GM12878 (cell line): ENCODE measurements at regions not wholly inside any gene's neighbourhood (a gene's known extent, or its start where the extent isn't known, plus 50 kb on each side); places are given as distances from the start of the nearest gene placed in this dataset.

Experiments
- ATAC-seq: fragments of 200-7000 bp; cut with Tn5 transposase; 3 replicates; pipeline ENCODE4 v1.9.1; 2020; ENCODE audit warnings: mild to moderate bottlenecking, moderate library complexity
- BruUV-seq: library from RNA; stranded (reverse); fragments of 400-500 nt; replicated peaks from 2 replicates; lab custom pipeline; 2021; lab: Mats Ljungman, UMichigan
- CTCF ChIA-PET: fragments of 300-600 bp; sonication (Branson Sonifier 250); formaldehyde crosslinking; extraction: SDS; loops from one replicate; lab custom pipeline; 2021; ENCODE audit warnings: inconsistent platforms; lab: Yijun Ruan, JAX
- POLR2A ChIA-PET: fragments of 350-600 bp; formaldehyde crosslinking; extraction: SDS; loops from one replicate; lab custom pipeline; 2021; ENCODE audit warnings: inconsistent platforms; lab: Charles Lee
- RAD21 ChIA-PET: fragments of 300-600 bp; sonication (Branson Sonifier 250); formaldehyde crosslinking; loops from one replicate; lab custom pipeline; 2023; ENCODE audit warnings: antibody characterized with exemption; ENCODE audit not compliant: unreplicated experiment; lab: Charles Lee
- SMC1A ChIA-PET: fragments of 300-600 bp; sonication (Branson Sonifier 250); formaldehyde crosslinking; loops from one replicate; lab custom pipeline; 2023; ENCODE audit not compliant: unreplicated experiment, uncharacterized antibody; lab: Charles Lee
- DNase-seq: peaks from one replicate; pipeline ENCODE4 v3.0.0-alpha.2; 2011; ENCODE audit warnings: low read depth, low spot score
- FAIRE-seq: peaks from 3 replicates; lab custom pipeline; 2011; peaks lifted over from hg19 to GRCh38; lab: Jason Lieb, UNC
- H2AFZ ChIP-seq: 2 replicates; pipeline ENCODE4 v1.6.0; 2011; ENCODE audit warnings: low read depth, low read length, control low read depth; ENCODE audit not compliant: control insufficient read depth
- H3K27ac ChIP-seq: 2 replicates; pipeline ENCODE4 v1.5.1; 2011; ENCODE audit warnings: control low read depth; ENCODE audit not compliant: control insufficient read depth, insufficient read depth
- H3K27me3 ChIP-seq, 2 experiments: replicated peaks in 1 of 2; 2 replicates each; pipeline versions ENCODE4 v1.6.0 to v1.6.1; 2011; ENCODE audit warnings: low read length in 1 of 2; ENCODE audit not compliant: control insufficient read depth in 2 of 2, insufficient read depth in 2 of 2
- H3K36me3 ChIP-seq, 2 experiments: 2 replicates each; pipeline ENCODE4 v1.5.1; 2011; ENCODE audit warnings: low read length in 1 of 2; ENCODE audit not compliant: control insufficient read depth in 2 of 2, insufficient read depth in 2 of 2
- H3K4me1 ChIP-seq: 2 replicates; pipeline ENCODE4 v1.6.1; 2011; ENCODE audit warnings: mild to moderate bottlenecking, low read length, moderate library complexity, mixed read lengths; ENCODE audit not compliant: control insufficient read depth, insufficient read depth
- H3K4me2 ChIP-seq: 2 replicates; pipeline ENCODE4 v1.6.0; 2011; ENCODE audit warnings: control low read depth; ENCODE audit not compliant: control insufficient read depth, insufficient read depth
- H3K4me3 ChIP-seq: fragments of 200-600 bp; sonication (generic); 2 replicates; pipeline ENCODE4 v1.5.1; 2016
- H3K79me2 ChIP-seq: 2 replicates; pipeline ENCODE4 v1.6.0; 2011; ENCODE audit warnings: low read length; ENCODE audit not compliant: control insufficient read depth, insufficient read depth
- H3K9ac ChIP-seq: 2 replicates; pipeline ENCODE4 v1.8.0; 2011; ENCODE audit warnings: low read length, control low read depth, mixed read lengths; ENCODE audit not compliant: control insufficient read depth, insufficient read depth
- H3K9me3 ChIP-seq: replicated peaks from 3 replicates; pipeline ENCODE4 v1.5.1; 2011; ENCODE audit warnings: mild to moderate bottlenecking, low read length; ENCODE audit not compliant: control insufficient read depth, insufficient read depth
- H4K20me1 ChIP-seq: 2 replicates; pipeline ENCODE4 v1.6.0; 2011; ENCODE audit not compliant: control insufficient read depth, insufficient read depth
- CBFB ChIP-seq: IDR thresholded peaks from 2 replicates; pipeline ENCODE4 v1.6.1; 2016; ENCODE audit warnings: antibody characterized with exemption, low read depth
- EGR1 ChIP-seq, 2 experiments: IDR thresholded peaks; 1 replicate in 1 of 2; 2 replicates in 1 of 2; pipeline ENCODE4 v1.6.1; 2011 to 2012; ENCODE audit warnings: low read depth in 2 of 2, low read length in 2 of 2, borderline replicate concordance in 1 of 2, mild to moderate bottlenecking in 1 of 2, moderate library complexity in 1 of 2
- GABPA ChIP-seq: IDR thresholded peaks from 2 replicates; pipeline ENCODE4 v1.6.1; 2014; ENCODE audit warnings: antibody characterized with exemption, low read depth, mild to moderate bottlenecking, inconsistent platforms
- MTA3 ChIP-seq: IDR thresholded peaks from 2 replicates; pipeline ENCODE4 v1.6.1; 2012; ENCODE audit warnings: low read length, inconsistent platforms, borderline replicate concordance
- POLR2A ChIP-seq: IDR thresholded peaks from 2 replicates; pipeline ENCODE4 v1.6.1; 2011; ENCODE audit warnings: low read depth, mild to moderate bottlenecking, low read length
- SP1 ChIP-seq: IDR thresholded peaks from one replicate; pipeline ENCODE4 v1.6.1; 2011; ENCODE audit warnings: low read depth, low read length
- TBL1XR1 ChIP-seq: IDR thresholded peaks from 2 replicates; pipeline ENCODE4 v1.6.1; 2012; ENCODE audit warnings: low read depth, low read length, improper control_type of control experiment
- YY1 ChIP-seq: IDR thresholded peaks from 2 replicates; pipeline ENCODE4 v1.6.1; 2011; ENCODE audit warnings: low read depth, mild to moderate bottlenecking, low read length
- ZBED1 ChIP-seq: IDR thresholded peaks from 2 replicates; pipeline ENCODE4 v1.6.1; 2016; ENCODE audit warnings: borderline replicate concordance
- ZNF24 ChIP-seq: fragments of 450-650 bp; IDR thresholded peaks from 2 replicates; pipeline ENCODE4 v1.6.1; 2017; ENCODE audit warnings: antibody characterized with exemption, mild to moderate bottlenecking
- WGBS: methylation state at CpG from one replicate; pipeline ENCODE4 v1.1.6; 2016; ENCODE audit warnings: low lambda C conversion rate; ENCODE audit not compliant: insufficient replicate concordance, insufficient coverage; ENCODE audit errors: missing lambda C conversion rate; 5-methylcytosine and 5-hydroxymethylcytosine counted together
- in situ Hi-C: fragments of 300-500 bp; cut with MboI; formaldehyde crosslinking; loops from 9 replicates; pipeline ENCODE4 v1.14.3; 2018; ENCODE audit warnings: mixed read lengths
- intact Hi-C: fragments of 100-400 bp; cut with micrococcal nuclease; formaldehyde crosslinking; loops from one replicate; pipeline ENCODE4 v1.14.2; 2022; ENCODE audit not compliant: unreplicated experiment
- TF ChIP-seq, protein P1 (sequence below): fragments of 450-650 bp; IDR thresholded peaks from 2 replicates; pipeline ENCODE4 v1.6.1; 2016; ENCODE audit warnings: mild to moderate bottlenecking, moderate library complexity, borderline replicate concordance
- TF ChIP-seq, protein P2 (sequence below): fragments of 450-650 bp; formaldehyde crosslinking; IDR thresholded peaks from 2 replicates; pipeline ENCODE4 v1.4.0; 2022; ENCODE audit warnings: mild to moderate bottlenecking, moderate library complexity

DNA sequence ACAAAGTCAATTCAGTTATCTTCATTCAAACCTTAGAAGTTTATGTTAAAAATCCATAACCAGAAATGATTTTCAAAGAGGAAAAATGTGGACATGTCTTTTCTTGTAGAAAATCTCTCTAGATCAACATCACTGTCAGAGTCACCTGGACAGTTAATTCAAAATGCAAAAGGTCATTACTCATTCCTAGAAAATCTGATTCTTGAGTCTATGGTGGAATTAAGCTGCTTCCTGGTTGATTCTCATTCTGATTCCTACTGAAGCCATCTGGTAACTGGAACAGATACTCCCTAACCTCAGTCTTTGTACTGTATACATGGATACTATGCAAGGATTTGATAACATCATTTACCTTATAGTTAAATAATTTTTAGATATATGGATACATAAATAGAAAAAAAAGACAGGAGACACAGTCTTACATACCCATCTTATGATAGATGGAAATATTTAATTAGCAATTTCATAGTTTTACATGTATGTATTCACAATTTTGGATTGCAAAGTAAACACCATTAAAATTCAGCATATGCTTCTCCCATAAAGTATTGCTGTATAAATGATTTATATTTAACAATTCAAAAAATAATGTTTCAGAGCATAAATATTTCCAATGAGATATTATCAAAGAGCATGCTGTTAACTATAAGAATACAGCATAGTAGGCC lies 693.2 kb upstream of the CCDC54 start:
- Histone ChIP-seq H3K27me3 (no peaks in the 10 kb centered on the region), H3K36me3 (no peaks in the 10 kb centered on the region), H3K4me1 (no peaks in the 10 kb centered on the region), H3K79me2 (no peaks in the 10 kb centered on the region), H3K9me3 (no peaks in the 10 kb centered on the region), H3K4me3 (no peak overlapping the region), H3K9ac (no peak overlapping the region), H3K4me2 (no peak overlapping the region), H2AFZ (no peak overlapping the region), H3K27ac (no peak overlapping the region), H4K20me1 (no peaks in the 10 kb centered on the region)
- no TSS peak for BruUV-seq
- no peak for ATAC-seq
- ChIA-PET POLR2A (interaction anchor here (0.6 kb wide), 1 partner anchor 911 kb away, joined by 5 read pairs; no protein-coding TSS in a partner anchor), SMC1A (no interaction called here), RAD21 (no interaction called here), CTCF (no interaction called here)
- intact Hi-C loops = no loop called here
- in situ Hi-C loops = no loop called here
- no peak for FAIRE-seq
- DNase-seq = no peak
- no peak for TF ChIP-seq ZNF24

DNA sequence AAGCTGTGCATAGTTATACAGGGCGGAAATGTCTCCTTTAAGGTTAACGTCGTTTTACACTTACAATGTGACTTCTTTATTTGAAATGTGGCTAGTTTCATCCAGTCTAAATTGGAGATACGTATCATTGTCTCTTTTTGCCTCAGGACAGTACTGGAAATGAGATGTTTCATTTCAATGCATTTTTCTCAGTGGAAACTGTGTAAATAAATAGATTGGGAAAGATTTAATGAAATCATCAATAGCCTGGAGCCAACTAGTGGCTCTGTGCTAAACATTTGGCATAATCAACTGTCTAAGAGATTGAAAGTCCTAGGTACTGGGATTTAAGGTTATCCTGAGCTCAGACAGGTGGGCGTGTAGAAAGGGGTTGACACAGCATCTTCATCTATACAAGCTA lies 691.5 kb upstream of the CCDC54 start:
- WGBS = 54% methylated on average over 5 of the region's 5 CpGs
- POLR2A ChIA-PET = no interaction called here
- TF ChIP-seq GABPA (no peak), CBFB (no peak), ZBED1 (no peak), TBL1XR1 (no peak), MTA3 (no peak), SP1 (no peak), EGR1 (IDR thresholded peaks at IDR 0.05; ENCODE audit: borderline replicate concordance in 1 of 2, low read depth in 2 of 2, low read length in 2 of 2) (no peak), YY1 (no peak), POLR2A (no peak)
- TF ChIP-seq, protein P1, sequence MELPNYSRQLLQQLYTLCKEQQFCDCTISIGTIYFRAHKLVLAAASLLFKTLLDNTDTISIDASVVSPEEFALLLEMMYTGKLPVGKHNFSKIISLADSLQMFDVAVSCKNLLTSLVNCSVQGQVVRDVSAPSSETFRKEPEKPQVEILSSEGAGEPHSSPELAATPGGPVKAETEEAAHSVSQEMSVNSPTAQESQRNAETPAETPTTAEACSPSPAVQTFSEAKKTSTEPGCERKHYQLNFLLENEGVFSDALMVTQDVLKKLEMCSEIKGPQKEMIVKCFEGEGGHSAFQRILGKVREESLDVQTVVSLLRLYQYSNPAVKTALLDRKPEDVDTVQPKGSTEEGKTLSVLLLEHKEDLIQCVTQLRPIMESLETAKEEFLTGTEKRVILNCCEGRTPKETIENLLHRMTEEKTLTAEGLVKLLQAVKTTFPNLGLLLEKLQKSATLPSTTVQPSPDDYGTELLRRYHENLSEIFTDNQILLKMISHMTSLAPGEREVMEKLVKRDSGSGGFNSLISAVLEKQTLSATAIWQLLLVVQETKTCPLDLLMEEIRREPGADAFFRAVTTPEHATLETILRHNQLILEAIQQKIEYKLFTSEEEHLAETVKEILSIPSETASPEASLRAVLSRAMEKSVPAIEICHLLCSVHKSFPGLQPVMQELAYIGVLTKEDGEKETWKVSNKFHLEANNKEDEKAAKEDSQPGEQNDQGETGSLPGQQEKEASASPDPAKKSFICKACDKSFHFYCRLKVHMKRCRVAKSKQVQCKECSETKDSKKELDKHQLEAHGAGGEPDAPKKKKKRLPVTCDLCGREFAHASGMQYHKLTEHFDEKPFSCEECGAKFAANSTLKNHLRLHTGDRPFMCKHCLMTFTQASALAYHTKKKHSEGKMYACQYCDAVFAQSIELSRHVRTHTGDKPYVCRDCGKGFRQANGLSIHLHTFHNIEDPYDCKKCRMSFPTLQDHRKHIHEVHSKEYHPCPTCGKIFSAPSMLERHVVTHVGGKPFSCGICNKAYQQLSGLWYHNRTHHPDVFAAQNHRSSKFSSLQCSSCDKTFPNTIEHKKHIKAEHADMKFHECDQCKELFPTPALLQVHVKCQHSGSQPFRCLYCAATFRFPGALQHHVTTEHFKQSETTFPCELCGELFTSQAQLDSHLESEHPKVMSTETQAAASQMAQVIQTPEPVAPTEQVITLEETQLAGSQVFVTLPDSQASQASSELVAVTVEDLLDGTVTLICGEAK = no peak
- TF ChIP-seq, protein P2, sequence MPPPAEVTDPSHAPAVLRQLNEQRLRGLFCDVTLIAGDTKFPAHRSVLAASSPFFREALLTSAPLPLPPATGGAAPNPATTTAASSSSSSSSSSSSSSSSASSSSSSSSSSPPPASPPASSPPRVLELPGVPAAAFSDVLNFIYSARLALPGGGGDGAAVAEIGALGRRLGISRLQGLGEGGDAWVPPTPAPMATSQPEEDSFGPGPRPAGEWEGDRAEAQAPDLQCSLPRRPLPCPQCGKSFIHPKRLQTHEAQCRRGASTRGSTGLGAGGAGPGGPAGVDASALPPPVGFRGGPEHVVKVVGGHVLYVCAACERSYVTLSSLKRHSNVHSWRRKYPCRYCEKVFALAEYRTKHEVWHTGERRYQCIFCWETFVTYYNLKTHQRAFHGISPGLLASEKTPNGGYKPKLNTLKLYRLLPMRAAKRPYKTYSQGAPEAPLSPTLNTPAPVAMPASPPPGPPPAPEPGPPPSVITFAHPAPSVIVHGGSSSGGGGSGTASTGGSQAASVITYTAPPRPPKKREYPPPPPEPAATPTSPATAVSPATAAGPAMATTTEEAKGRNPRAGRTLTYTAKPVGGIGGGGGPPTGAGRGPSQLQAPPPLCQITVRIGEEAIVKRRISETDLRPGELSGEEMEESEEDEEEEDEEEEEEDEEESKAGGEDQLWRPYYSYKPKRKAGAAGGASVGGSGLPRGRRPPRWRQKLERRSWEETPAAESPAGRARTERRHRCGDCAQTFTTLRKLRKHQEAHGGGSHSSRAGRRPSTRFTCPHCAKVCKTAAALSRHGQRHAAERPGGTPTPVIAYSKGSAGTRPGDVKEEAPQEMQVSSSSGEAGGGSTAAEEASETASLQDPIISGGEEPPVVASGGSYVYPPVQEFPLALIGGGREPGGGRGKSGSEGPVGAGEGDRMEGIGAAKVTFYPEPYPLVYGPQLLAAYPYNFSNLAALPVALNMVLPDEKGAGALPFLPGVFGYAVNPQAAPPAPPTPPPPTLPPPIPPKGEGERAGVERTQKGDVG = no peak

More for the DNA sequence above, 691.5 kb upstream of the CCDC54 start:
- CTCF ChIA-PET = interaction anchor here (1.3 kb wide), 1 partner anchor 10 kb away, joined by 3 read pairs; no protein-coding TSS in a partner anchor
- FAIRE-seq = no peak
- Histone ChIP-seq H2AFZ (no peak overlapping the region), H3K9me3 (no peaks in the 10 kb centered on the region), H3K4me3 (no peak overlapping the region), H3K4me2 (no peak overlapping the region), H3K4me1 (no peaks in the 10 kb centered on the region), H3K27ac (no peak overlapping the region), H3K36me3 (no peaks in the 10 kb centered on the region), H3K79me2 (no peaks in the 10 kb centered on the region), H3K27me3 (no peaks in the 10 kb centered on the region), H4K20me1 (no peaks in the 10 kb centered on the region), H3K9ac (no peak overlapping the region)
- DNase-seq = no peak
- in situ Hi-C loops = no loop called here
- SMC1A ChIA-PET = interaction anchor here (1.0 to 1.5 kb wide), 2 partner anchors 11 to 23 kb away, joined by 3 to 4 read pairs; no protein-coding TSS in a partner anchor
- no TSS peak for BruUV-seq
- intact Hi-C loops = no loop called here
- RAD21 ChIA-PET = no interaction called here
- no peak for ATAC-seq
